PFSK-1 (cell line): ENCODE measurements at regions not wholly inside any gene's neighbourhood (a gene's known extent, or its start where the extent isn't known, plus 50 kb on each side); places are given as distances from the start of the nearest gene placed in this dataset.

ENCODE experiments used
- FOXP2 ChIP-seq: optimal IDR thresholded peaks from 2 replicates; pipeline ENCODE3; 2011; ENCODE audit warnings: borderline replicate concordance, control low read depth, inconsistent platforms; ENCODE audit not compliant: insufficient read depth; ENCODE audit errors: extremely low read length, extremely low read depth
- POLR2AphosphoS5 ChIP-seq: IDR thresholded peaks from 2 replicates; pipeline ENCODE4 v1.6.1; 2012; ENCODE audit warnings: low read depth, mild to moderate bottlenecking, control low read depth, low read length, moderate library complexity
- SIN3A ChIP-seq: IDR thresholded peaks from 2 replicates; pipeline ENCODE4 v1.6.1; 2012; ENCODE audit warnings: mild to moderate bottlenecking, low read length, moderate library complexity, borderline replicate concordance; ENCODE audit not compliant: insufficient read depth
- TAF1 ChIP-seq: IDR thresholded peaks from 2 replicates; pipeline ENCODE4 v1.6.1; 2012; ENCODE audit warnings: low read length, control low read depth, borderline replicate concordance; ENCODE audit not compliant: insufficient read depth
- TF ChIP-seq, protein P1 (sequence below), 2 experiments: IDR thresholded peaks; 2 replicates each; pipeline versions ENCODE4 v1.6.1 to v1.8.0; 2011 to 2012; ENCODE audit warnings: low read depth in 2 of 2, low read length in 2 of 2, control low read depth in 1 of 2, inconsistent platforms in 1 of 2, mild to moderate bottlenecking in 1 of 2, moderate library complexity in 1 of 2; ENCODE audit not compliant: insufficient read depth in 1 of 2

DNA sequence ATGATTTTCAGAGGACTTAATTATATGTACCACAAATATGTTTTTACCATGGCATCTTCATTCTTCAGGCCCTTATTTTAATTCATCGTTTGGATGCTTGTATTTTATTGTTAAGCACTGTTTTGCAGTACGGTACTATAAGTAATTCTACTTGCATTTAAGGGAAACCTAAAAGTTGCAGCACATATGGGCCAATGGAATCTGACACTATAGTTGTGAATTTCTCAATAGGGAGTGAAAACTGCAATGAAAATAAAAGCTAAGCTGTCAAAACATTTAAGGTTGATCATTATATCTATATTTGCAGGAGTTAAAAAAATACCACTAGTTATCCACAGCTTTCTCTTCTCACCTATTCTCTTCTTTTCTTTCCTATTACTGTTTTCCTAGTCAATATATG is 1071.8 kb downstream of the MAT2B start:
- TF ChIP-seq SIN3A, result no peak
- TF ChIP-seq TAF1, result no peak
- TF ChIP-seq POLR2AphosphoS5, result no peak
- TF ChIP-seq, protein P1, sequence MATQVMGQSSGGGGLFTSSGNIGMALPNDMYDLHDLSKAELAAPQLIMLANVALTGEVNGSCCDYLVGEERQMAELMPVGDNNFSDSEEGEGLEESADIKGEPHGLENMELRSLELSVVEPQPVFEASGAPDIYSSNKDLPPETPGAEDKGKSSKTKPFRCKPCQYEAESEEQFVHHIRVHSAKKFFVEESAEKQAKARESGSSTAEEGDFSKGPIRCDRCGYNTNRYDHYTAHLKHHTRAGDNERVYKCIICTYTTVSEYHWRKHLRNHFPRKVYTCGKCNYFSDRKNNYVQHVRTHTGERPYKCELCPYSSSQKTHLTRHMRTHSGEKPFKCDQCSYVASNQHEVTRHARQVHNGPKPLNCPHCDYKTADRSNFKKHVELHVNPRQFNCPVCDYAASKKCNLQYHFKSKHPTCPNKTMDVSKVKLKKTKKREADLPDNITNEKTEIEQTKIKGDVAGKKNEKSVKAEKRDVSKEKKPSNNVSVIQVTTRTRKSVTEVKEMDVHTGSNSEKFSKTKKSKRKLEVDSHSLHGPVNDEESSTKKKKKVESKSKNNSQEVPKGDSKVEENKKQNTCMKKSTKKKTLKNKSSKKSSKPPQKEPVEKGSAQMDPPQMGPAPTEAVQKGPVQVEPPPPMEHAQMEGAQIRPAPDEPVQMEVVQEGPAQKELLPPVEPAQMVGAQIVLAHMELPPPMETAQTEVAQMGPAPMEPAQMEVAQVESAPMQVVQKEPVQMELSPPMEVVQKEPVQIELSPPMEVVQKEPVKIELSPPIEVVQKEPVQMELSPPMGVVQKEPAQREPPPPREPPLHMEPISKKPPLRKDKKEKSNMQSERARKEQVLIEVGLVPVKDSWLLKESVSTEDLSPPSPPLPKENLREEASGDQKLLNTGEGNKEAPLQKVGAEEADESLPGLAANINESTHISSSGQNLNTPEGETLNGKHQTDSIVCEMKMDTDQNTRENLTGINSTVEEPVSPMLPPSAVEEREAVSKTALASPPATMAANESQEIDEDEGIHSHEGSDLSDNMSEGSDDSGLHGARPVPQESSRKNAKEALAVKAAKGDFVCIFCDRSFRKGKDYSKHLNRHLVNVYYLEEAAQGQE (IDR thresholded peaks at IDR 0.05; ENCODE audit: insufficient read depth in 1 of 2, low read depth in 2 of 2, low read length in 2 of 2), result no peak
- no peak for TF ChIP-seq FOXP2

DNA sequence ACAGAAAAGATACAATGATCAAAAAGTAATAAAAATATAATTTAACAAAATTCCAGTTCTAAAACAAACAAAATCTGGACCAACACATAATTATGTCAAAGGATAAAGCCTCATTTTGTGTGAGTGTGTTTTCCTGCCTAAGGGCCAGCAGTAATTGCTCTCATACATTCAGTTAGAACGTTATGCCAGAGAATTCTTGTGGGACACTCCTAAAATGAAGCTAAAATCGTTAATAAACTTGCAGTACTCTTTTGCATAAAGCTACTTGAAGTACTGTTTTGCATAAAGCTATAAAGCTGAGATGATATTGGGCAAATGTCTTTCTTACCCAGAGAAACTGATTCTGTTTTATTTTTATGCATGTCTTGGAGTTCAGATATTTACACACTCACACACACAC is 1072.3 kb downstream of the MAT2B start:
- TF ChIP-seq FOXP2, result no peak
- TF ChIP-seq TAF1, result no peak
- TF ChIP-seq SIN3A, result no peak
- TF ChIP-seq, protein P1 (IDR thresholded peaks at IDR 0.05; ENCODE audit: insufficient read depth in 1 of 2, low read depth in 2 of 2, low read length in 2 of 2), result no peak
- no peak for TF ChIP-seq POLR2AphosphoS5

DNA sequence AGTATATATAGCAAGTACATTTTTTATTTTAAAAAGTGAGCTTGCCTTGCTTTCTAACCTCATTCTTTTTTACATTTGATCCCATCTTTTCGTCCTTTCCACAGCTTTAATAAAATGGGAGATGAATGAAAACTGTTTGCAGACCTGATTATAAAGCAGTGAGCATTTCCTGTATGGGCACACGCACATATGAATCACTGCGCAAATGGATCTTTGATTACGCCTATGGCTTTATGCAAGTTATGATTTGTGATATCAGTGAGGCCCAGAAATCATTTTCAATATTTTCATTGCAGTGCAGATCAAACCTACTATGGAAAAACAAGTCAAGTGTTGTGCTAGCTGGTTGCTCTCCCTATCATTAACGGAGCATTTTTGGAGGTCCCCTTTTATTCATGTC is 1073.0 kb downstream of the MAT2B start:
- no peak for TF ChIP-seq POLR2AphosphoS5
- TF ChIP-seq TAF1, result no peak
- no peak for TF ChIP-seq FOXP2
- TF ChIP-seq, protein P1 (IDR thresholded peaks at IDR 0.05; ENCODE audit: insufficient read depth in 1 of 2, low read depth in 2 of 2, low read length in 2 of 2), result no peak
- no peak for TF ChIP-seq SIN3A

DNA sequence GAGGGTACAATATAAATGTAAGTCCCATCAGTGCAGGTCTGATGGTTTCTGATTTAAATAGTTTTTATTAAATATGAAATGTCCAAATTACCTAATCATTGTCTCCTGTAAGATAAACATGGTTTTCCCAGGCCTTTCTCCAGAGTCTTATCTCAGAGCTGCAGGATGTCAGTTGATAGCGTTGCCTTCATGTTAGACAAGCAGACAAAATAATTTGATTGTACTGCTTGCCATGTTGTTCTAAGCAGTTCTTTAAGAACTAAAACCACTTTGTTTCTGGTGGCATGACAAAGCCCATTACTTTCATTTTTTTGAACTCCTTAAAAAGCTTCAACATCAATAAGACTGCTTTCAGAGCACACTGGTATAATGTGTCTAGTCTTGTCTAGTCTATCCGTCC is 1073.5 kb downstream of the MAT2B start:
- TF ChIP-seq FOXP2, result no peak
- TF ChIP-seq POLR2AphosphoS5, result no peak
- TF ChIP-seq SIN3A, result no peak
- no peak for TF ChIP-seq TAF1
- TF ChIP-seq, protein P1 (IDR thresholded peaks at IDR 0.05; ENCODE audit: insufficient read depth in 1 of 2, low read depth in 2 of 2, low read length in 2 of 2), result no peak

DNA sequence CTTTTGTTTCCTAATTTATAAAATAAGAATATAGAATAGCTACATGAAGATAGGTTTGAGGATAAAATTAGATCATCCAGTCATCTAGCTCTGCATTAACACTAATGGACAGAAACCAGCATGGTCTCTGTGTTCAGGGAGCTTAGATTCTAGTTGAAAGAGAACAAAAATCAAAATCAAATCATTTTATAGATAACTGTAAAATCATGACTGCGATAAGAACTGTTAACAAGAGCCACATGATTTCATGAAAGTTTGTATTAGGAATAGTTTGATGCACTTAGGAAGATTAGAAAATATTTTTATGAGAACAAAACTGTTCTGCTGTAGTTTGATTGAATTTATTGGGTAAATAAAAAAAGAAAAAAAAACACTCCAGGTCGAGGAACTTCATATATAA is 1074.7 kb downstream of the MAT2B start:
- TF ChIP-seq TAF1, result no peak
- TF ChIP-seq FOXP2, result no peak
- no peak for TF ChIP-seq SIN3A
- TF ChIP-seq, protein P1 (IDR thresholded peaks at IDR 0.05; ENCODE audit: insufficient read depth in 1 of 2, low read depth in 2 of 2, low read length in 2 of 2), result no peak
- TF ChIP-seq POLR2AphosphoS5, result no peak
